ENCODE measurements at regions not wholly inside any gene's neighbourhood (a gene's known extent, or its start where the extent isn't known, plus 50 kb on each side); places are given as distances from the start of the nearest gene placed in this dataset.
"Not testable (repeated sequence)": the region's sequence is repeated elsewhere in the genome, so short reads cannot be mapped to it uniquely, and the experiment has no call there.

GRCh38 chr7:94145602-94146001, 141.4 kb upstream of the BET1 start:
- intact Hi-C loops (cut with DNase I) = no loop called here
- TF ChIP-seq, protein P1, sequence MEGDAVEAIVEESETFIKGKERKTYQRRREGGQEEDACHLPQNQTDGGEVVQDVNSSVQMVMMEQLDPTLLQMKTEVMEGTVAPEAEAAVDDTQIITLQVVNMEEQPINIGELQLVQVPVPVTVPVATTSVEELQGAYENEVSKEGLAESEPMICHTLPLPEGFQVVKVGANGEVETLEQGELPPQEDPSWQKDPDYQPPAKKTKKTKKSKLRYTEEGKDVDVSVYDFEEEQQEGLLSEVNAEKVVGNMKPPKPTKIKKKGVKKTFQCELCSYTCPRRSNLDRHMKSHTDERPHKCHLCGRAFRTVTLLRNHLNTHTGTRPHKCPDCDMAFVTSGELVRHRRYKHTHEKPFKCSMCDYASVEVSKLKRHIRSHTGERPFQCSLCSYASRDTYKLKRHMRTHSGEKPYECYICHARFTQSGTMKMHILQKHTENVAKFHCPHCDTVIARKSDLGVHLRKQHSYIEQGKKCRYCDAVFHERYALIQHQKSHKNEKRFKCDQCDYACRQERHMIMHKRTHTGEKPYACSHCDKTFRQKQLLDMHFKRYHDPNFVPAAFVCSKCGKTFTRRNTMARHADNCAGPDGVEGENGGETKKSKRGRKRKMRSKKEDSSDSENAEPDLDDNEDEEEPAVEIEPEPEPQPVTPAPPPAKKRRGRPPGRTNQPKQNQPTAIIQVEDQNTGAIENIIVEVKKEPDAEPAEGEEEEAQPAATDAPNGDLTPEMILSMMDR (IDR thresholded peaks at IDR 0.05) = no peak
- TF ChIP-seq POLR2A (IDR thresholded peaks at IDR 0.05) = no peak
- ATAC-seq (no peak), DNase-seq (no peak)
- no peaks in the 10 kb centered on the region for H3K9me3 ChIP-seq
- H3K27me3 ChIP-seq = no peaks in the 10 kb centered on the region
- no peaks in the 10 kb centered on the region for H3K4me1 ChIP-seq
- no peak overlapping the region for H3K27ac ChIP-seq
- no peaks in the 10 kb centered on the region for H3K36me3 ChIP-seq (replicated peaks in 1 of 2; ENCODE audit: insufficient read depth in 1 of 2, low read depth in 2 of 2)
- H3K4me3 ChIP-seq = no peak overlapping the region
- WGBS, 2 donors = 63 to 67% methylated on average over 2 of the region's 2 CpGs

GRCh38 chr7:94146408-94146807, 142.3 kb upstream of the BET1 start:
- Histone ChIP-seq H3K4me1 (no peaks in the 10 kb centered on the region), H3K9me3 (no peaks in the 10 kb centered on the region), H3K4me3 (no peak overlapping the region), H3K27ac (no peak overlapping the region), H3K36me3 (replicated peaks in 1 of 2; ENCODE audit: insufficient read depth in 1 of 2, low read depth in 2 of 2) (no peaks in the 10 kb centered on the region), H3K27me3 (no peaks in the 10 kb centered on the region)
- TF ChIP-seq POLR2A (IDR thresholded peaks at IDR 0.05) = no peak
- TF ChIP-seq, protein P1 (IDR thresholded peaks at IDR 0.05) = no peak
- no peak for ATAC-seq
- WGBS, 2 donors = 80 to 86% methylated on average over 6 of the region's 6 CpGs
- intact Hi-C loops (cut with DNase I) = no loop called here
- DNase-seq = no peak

- intact Hi-C loops (cut with DNase I) = no loop called here
- TF ChIP-seq, protein P1 (IDR thresholded peaks at IDR 0.05) = no peak
- no peak for TF ChIP-seq POLR2A (IDR thresholded peaks at IDR 0.05)
- no peaks in the 10 kb centered on the region for H3K36me3 ChIP-seq (replicated peaks in 1 of 2; ENCODE audit: insufficient read depth in 1 of 2, low read depth in 2 of 2)
- H3K27ac ChIP-seq = no peak overlapping the region
- ATAC-seq (no peak), DNase-seq (no peak)
- H3K9me3 ChIP-seq = no peaks in the 10 kb centered on the region
- H3K27me3 ChIP-seq = no peaks in the 10 kb centered on the region
- H3K4me1 ChIP-seq = no peaks in the 10 kb centered on the region
- WGBS, 2 donors = 68 to 72% methylated on average over 5 of the region's 5 CpGs
- no peak overlapping the region for H3K4me3 ChIP-seq
These were observed 145.8 kb upstream of the BET1 start for GRCh38 chr7:94149789-94150545.

- H3K4me1 ChIP-seq = no peaks in the 10 kb centered on the region
- no peak overlapping the region for H3K27ac ChIP-seq
- H3K9me3 ChIP-seq = no peaks in the 10 kb centered on the region
- no peaks in the 10 kb centered on the region for H3K36me3 ChIP-seq (replicated peaks in 1 of 2; ENCODE audit: insufficient read depth in 1 of 2, low read depth in 2 of 2)
- no peak for TF ChIP-seq POLR2A (IDR thresholded peaks at IDR 0.05)
- TF ChIP-seq, protein P1 (IDR thresholded peaks at IDR 0.05) = no peak
- intact Hi-C loops (cut with DNase I) = no loop called here
- no peak overlapping the region for H3K4me3 ChIP-seq
- H3K27me3 ChIP-seq = no peaks in the 10 kb centered on the region
- DNase-seq (no peak), ATAC-seq (no peak)
These were observed 150.0 kb upstream of the BET1 start for GRCh38 chr7:94154182-94154581.

- no peak for DNase-seq
- ATAC-seq = no peak
- WGBS, 2 donors = 52 to 64% methylated on average over 3 of the region's 3 CpGs
- no peaks in the 10 kb centered on the region for H3K27me3 ChIP-seq
- no peaks in the 10 kb centered on the region for H3K36me3 ChIP-seq (replicated peaks in 1 of 2; ENCODE audit: insufficient read depth in 1 of 2, low read depth in 2 of 2)
- no peaks in the 10 kb centered on the region for H3K9me3 ChIP-seq
- no peak for TF ChIP-seq POLR2A (IDR thresholded peaks at IDR 0.05)
- TF ChIP-seq, protein P1 (IDR thresholded peaks at IDR 0.05) = no peak
- no peaks in the 10 kb centered on the region for H3K4me1 ChIP-seq
- H3K4me3 ChIP-seq = no peak overlapping the region
- no peak overlapping the region for H3K27ac ChIP-seq
- intact Hi-C loops (cut with DNase I) = no loop called here
These were observed 150.7 kb upstream of the BET1 start for GRCh38 chr7:94154858-94155257.

- WGBS, 2 donors = 71 to 87% methylated on average over 5 of the region's 5 CpGs
- not testable (repeated sequence) for ATAC-seq; H3K36me3 ChIP-seq (replicated peaks in 1 of 2; ENCODE audit: insufficient read depth in 1 of 2, low read depth in 2 of 2)
These were observed 153.6 kb upstream of the BET1 start for GRCh38 chr7:94157659-94158306.

More at GRCh38 chr7:94157659-94158306, 153.6 kb upstream of the BET1 start:
- H3K27ac ChIP-seq; H3K27me3 ChIP-seq; DNase-seq; intact Hi-C loops (cut with DNase I); H3K4me3 ChIP-seq; H3K9me3 ChIP-seq; H3K4me1 ChIP-seq: not testable (repeated sequence)
